ENCODE measurements at regions not wholly inside any gene's neighbourhood (a gene's known extent, or its start where the extent isn't known, plus 50 kb on each side); places are given as distances from the start of the nearest gene placed in this dataset.

DNA sequence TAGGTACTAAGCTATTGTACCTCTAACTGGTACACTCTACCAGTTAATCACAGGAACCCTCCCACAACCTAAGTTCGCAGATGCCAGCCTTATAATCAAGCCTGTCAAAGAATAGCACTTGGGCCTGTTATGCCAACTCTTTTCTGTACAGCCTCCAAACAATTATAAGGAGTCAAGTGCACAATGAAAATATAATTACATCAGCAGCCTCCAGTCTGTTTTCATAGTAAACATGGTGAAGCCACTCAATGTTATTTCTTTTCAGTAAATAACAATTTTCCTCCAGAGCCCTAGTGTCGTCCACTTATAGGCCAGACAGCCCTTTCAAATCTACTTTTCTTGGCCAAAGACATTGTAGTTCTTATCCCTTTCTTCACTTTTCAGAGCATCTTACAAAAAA, 82.7 kb upstream of the CARMIL1 start:
- Histone ChIP-seq H3K4me3 (ENCODE audit: low read length) (no peak overlapping the region), H3K36me3 (ENCODE audit: control insufficient read depth, insufficient read depth, low read length) (no peaks in the 10 kb centered on the region), H3K4me1 (ENCODE audit: control insufficient read depth, insufficient read depth, low read length) (no peaks in the 10 kb centered on the region), H3K9me3 (ENCODE audit: control insufficient read depth, insufficient read depth, low read length) (no peaks in the 10 kb centered on the region), H3K27ac (ENCODE audit: low read length) (no peak overlapping the region), H3K27me3 (ENCODE audit: control insufficient read depth, insufficient read depth, low read length) (no peaks in the 10 kb centered on the region)
- no peak for DNase-seq
- no peak for ATAC-seq
- 91% methylated on average over 2 of the region's 2 CpGs for WGBS (ENCODE audit: insufficient coverage)
- Mint-ChIP-seq H3K36me3 (no peaks in the 10 kb centered on the region), H3K4me3 (no peak overlapping the region), H3K27ac (no peak overlapping the region), H3K27me3 (ENCODE audit: low read depth in 2 of 2) (peaks cover 0 to 5% of the 10 kb centered on the region in 2 donors), H3K9me3 (no peaks in the 10 kb centered on the region), H3K4me1 (no peaks in the 10 kb centered on the region)
- TF ChIP-seq, protein P1, sequence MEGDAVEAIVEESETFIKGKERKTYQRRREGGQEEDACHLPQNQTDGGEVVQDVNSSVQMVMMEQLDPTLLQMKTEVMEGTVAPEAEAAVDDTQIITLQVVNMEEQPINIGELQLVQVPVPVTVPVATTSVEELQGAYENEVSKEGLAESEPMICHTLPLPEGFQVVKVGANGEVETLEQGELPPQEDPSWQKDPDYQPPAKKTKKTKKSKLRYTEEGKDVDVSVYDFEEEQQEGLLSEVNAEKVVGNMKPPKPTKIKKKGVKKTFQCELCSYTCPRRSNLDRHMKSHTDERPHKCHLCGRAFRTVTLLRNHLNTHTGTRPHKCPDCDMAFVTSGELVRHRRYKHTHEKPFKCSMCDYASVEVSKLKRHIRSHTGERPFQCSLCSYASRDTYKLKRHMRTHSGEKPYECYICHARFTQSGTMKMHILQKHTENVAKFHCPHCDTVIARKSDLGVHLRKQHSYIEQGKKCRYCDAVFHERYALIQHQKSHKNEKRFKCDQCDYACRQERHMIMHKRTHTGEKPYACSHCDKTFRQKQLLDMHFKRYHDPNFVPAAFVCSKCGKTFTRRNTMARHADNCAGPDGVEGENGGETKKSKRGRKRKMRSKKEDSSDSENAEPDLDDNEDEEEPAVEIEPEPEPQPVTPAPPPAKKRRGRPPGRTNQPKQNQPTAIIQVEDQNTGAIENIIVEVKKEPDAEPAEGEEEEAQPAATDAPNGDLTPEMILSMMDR (IDR thresholded peaks at IDR 0.05) = no peak
- intact Hi-C loops (cut with micrococcal nuclease) = no loop called here

DNA sequence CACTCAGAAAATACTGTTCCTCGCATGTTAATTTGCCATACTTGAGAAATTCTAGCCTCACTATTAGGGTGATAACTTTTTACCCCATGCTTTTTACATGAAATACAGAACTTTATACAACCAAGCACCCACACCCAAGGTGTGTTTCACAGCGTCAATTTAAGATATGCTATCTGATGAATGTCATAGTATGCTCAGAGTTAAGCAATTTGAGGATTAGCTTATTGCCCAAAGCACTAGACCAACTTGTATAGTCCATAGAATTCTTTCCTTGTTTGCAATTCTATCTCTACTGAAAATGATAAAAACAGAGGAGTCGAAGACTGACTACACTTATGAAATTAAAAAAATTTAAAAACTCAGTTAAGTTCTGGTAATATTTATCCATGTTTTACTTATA, 82.1 kb upstream of the CARMIL1 start:
- DNase-seq = no peak
- Histone ChIP-seq H3K9me3 (ENCODE audit: control insufficient read depth, insufficient read depth, low read length) (no peaks in the 10 kb centered on the region), H3K36me3 (ENCODE audit: control insufficient read depth, insufficient read depth, low read length) (no peaks in the 10 kb centered on the region), H3K27me3 (ENCODE audit: control insufficient read depth, insufficient read depth, low read length) (no peaks in the 10 kb centered on the region), H3K4me3 (ENCODE audit: low read length) (no peak overlapping the region), H3K27ac (ENCODE audit: low read length) (no peak overlapping the region), H3K4me1 (ENCODE audit: control insufficient read depth, insufficient read depth, low read length) (no peaks in the 10 kb centered on the region)
- H3K4me1 Mint-ChIP-seq = no peaks in the 10 kb centered on the region
- H3K27ac Mint-ChIP-seq = no peak overlapping the region
- H3K9me3 Mint-ChIP-seq = no peaks in the 10 kb centered on the region
- no peaks in the 10 kb centered on the region for H3K36me3 Mint-ChIP-seq
- H3K27me3 Mint-ChIP-seq (ENCODE audit: low read depth in 2 of 2) = peaks cover 0 to 5% of the 10 kb centered on the region in 2 donors
- H3K4me3 Mint-ChIP-seq = no peak overlapping the region
- TF ChIP-seq, protein P1 (IDR thresholded peaks at IDR 0.05) = no peak
- intact Hi-C loops (cut with micrococcal nuclease) = no loop called here
- 88% methylated on average over 1 of the region's 3 CpGs for WGBS (ENCODE audit: insufficient coverage)
- ATAC-seq = no peak

- Histone ChIP-seq H3K9me3 (ENCODE audit: control insufficient read depth, insufficient read depth, low read length) (no peaks in the 10 kb centered on the region), H3K27ac (ENCODE audit: low read length) (no peak overlapping the region), H3K36me3 (ENCODE audit: control insufficient read depth, insufficient read depth, low read length) (no peaks in the 10 kb centered on the region), H3K4me3 (ENCODE audit: low read length) (no peak overlapping the region), H3K27me3 (ENCODE audit: control insufficient read depth, insufficient read depth, low read length) (no peaks in the 10 kb centered on the region), H3K4me1 (ENCODE audit: control insufficient read depth, insufficient read depth, low read length) (no peaks in the 10 kb centered on the region)
- H3K4me1 Mint-ChIP-seq = no peaks in the 10 kb centered on the region
- H3K4me3 Mint-ChIP-seq = no peak overlapping the region
- 100% methylated on average over 2 of the region's 2 CpGs for WGBS (ENCODE audit: insufficient coverage)
- intact Hi-C loops (cut with micrococcal nuclease) = no loop called here
- DNase-seq = no peak
- H3K9me3 Mint-ChIP-seq = no peaks in the 10 kb centered on the region
- ATAC-seq = no peak
- H3K36me3 Mint-ChIP-seq = no peaks in the 10 kb centered on the region
- TF ChIP-seq, protein P1 (IDR thresholded peaks at IDR 0.05) = no peak
- H3K27ac Mint-ChIP-seq = no peak overlapping the region
- H3K27me3 Mint-ChIP-seq (ENCODE audit: low read depth in 2 of 2) = peaks cover 2 to 4% of the 10 kb centered on the region in 2 donors
These were observed 79.6 kb upstream of the CARMIL1 start for GRCh38 chr6:25199544-25199943.

- H3K27me3 ChIP-seq (ENCODE audit: control insufficient read depth, insufficient read depth, low read length) = no peaks in the 10 kb centered on the region
- no peak for DNase-seq
- no peak overlapping the region for H3K4me3 Mint-ChIP-seq
- H3K27me3 Mint-ChIP-seq (ENCODE audit: low read depth in 2 of 2) = peaks cover 9 to 19% of the 10 kb centered on the region in 2 donors
- no peak overlapping the region for H3K27ac Mint-ChIP-seq
- no peaks in the 10 kb centered on the region for H3K36me3 ChIP-seq (ENCODE audit: control insufficient read depth, insufficient read depth, low read length)
- H3K27ac ChIP-seq (ENCODE audit: low read length) = no peak overlapping the region
- no peak overlapping the region for H3K4me3 ChIP-seq (ENCODE audit: low read length)
- H3K4me1 Mint-ChIP-seq = no peaks in the 10 kb centered on the region
- H3K9me3 ChIP-seq (ENCODE audit: control insufficient read depth, insufficient read depth, low read length) = no peaks in the 10 kb centered on the region
- TF ChIP-seq, protein P1 (IDR thresholded peaks at IDR 0.05) = no peak
- H3K4me1 ChIP-seq (ENCODE audit: control insufficient read depth, insufficient read depth, low read length) = no peaks in the 10 kb centered on the region
- no peak for ATAC-seq
- intact Hi-C loops (cut with micrococcal nuclease) = no loop called here
- no peaks in the 10 kb centered on the region for H3K9me3 Mint-ChIP-seq
- no peaks in the 10 kb centered on the region for H3K36me3 Mint-ChIP-seq
These were observed 76.7 kb upstream of the CARMIL1 start for GRCh38 chr6:25202504-25202903.

Data from natural killer cell (primary cell).